MM.1S (cell line): ENCODE measurements at regions not wholly inside any gene's neighbourhood (a gene's known extent, or its start where the extent isn't known, plus 50 kb on each side); places are given as distances from the start of the nearest gene placed in this dataset.

Experiments
- CTCF ChIP-seq: fragments of 300-600 bp; sonication (generic); IDR thresholded peaks from 2 replicates; pipeline ENCODE4 v1.5.1; 2016; ENCODE audit warnings: antibody characterized with exemption, low read length, mixed read lengths
- EZH2 ChIP-seq: fragments of 300-600 bp; sonication (generic); optimal IDR thresholded peaks from 2 replicates; pipeline ENCODE3; 2017; ENCODE audit warnings: low read depth, mild to moderate bottlenecking, antibody characterized with exemption, low read length, mixed read lengths
- EZH2phosphoT487 ChIP-seq: fragments of 300-600 bp; sonication (generic); IDR thresholded peaks from 2 replicates; pipeline ENCODE4 v1.6.1; 2018; ENCODE audit warnings: antibody characterized with exemption, low read length

GRCh38 chr5:29230591-29230990, 1962.9 kb upstream of the CDH6 start:
- TF ChIP-seq EZH2 (no peak), CTCF (no peak), EZH2phosphoT487 (no peak)
